H1 (cell line): ENCODE measurements at regions not wholly inside any gene's neighbourhood (a gene's known extent, or its start where the extent isn't known, plus 50 kb on each side); places are given as distances from the start of the nearest gene placed in this dataset.

Source experiments
- ATF2 ChIP-seq: IDR thresholded peaks from 2 replicates; pipeline ENCODE4 v1.6.1; 2012; ENCODE audit warnings: low read length, inconsistent platforms
- CBX5 ChIP-seq: fragments of 300-800, 300-1000 bp; sonication (generic); IDR thresholded peaks from 2 replicates; pipeline ENCODE4 v1.7.1; 2016; ENCODE audit warnings: antibody characterized with exemption, low read length, low read depth
- CHD1 ChIP-seq: IDR thresholded peaks from 2 replicates; pipeline ENCODE4 v1.6.1; 2012; ENCODE audit warnings: low read depth, low read length, improper control_type of control experiment
- RBBP5 ChIP-seq: IDR thresholded peaks from 2 replicates; pipeline ENCODE4 v1.7.1; 2012; ENCODE audit warnings: low read depth, mild to moderate bottlenecking, inconsistent platforms, low read length, moderate library complexity, borderline replicate concordance
- SRF ChIP-seq: IDR thresholded peaks from 2 replicates; pipeline ENCODE4 v1.6.1; 2011; ENCODE audit warnings: mild to moderate bottlenecking, low read depth, low read length, moderate library complexity
- USF2 ChIP-seq: IDR thresholded peaks from 2 replicates; pipeline ENCODE4 v1.6.1; 2011; ENCODE audit warnings: low read length, improper control_type of control experiment

GRCh38 chr7:45240273-45240771, 82.7 kb downstream of the RAMP3 start (continued):
- TF ChIP-seq SRF (no peak), RBBP5 (no peak), CHD1 (no peak), ATF2 (no peak), USF2 (no peak), CBX5 (no peak)
